ENCODE measurements at regions not wholly inside any gene's neighbourhood (a gene's known extent, or its start where the extent isn't known, plus 50 kb on each side); places are given as distances from the start of the nearest gene placed in this dataset.

DNA sequence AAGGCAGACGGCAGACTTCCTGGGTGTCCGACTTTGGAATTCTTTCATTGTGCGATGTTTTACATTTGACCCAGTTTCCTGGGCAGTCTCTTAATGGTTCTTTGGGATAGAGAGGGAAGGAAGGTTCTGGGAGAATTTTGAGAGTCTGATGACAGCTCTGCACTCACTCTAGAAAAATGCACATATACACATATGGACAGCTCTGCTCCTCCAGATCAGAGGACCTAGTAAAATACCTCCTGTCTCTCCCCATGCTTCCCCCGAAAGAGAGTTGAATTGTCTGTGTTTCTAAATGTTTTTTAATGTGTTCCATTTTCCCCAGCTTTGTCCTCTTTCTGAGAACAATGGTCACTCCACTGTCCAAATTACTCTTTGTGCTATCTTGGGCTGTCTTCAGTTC, 102.0 kb upstream of the CXCR4 start:
- TF ChIP-seq, protein P1, sequence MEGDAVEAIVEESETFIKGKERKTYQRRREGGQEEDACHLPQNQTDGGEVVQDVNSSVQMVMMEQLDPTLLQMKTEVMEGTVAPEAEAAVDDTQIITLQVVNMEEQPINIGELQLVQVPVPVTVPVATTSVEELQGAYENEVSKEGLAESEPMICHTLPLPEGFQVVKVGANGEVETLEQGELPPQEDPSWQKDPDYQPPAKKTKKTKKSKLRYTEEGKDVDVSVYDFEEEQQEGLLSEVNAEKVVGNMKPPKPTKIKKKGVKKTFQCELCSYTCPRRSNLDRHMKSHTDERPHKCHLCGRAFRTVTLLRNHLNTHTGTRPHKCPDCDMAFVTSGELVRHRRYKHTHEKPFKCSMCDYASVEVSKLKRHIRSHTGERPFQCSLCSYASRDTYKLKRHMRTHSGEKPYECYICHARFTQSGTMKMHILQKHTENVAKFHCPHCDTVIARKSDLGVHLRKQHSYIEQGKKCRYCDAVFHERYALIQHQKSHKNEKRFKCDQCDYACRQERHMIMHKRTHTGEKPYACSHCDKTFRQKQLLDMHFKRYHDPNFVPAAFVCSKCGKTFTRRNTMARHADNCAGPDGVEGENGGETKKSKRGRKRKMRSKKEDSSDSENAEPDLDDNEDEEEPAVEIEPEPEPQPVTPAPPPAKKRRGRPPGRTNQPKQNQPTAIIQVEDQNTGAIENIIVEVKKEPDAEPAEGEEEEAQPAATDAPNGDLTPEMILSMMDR (IDR thresholded peaks at IDR 0.05; ENCODE audit: insufficient read depth, low read depth, low read length), result no peak
- TF ChIP-seq EZH2 (IDR thresholded peaks at IDR 0.05; ENCODE audit: insufficient read depth, low read length), result no peak
